Left hindlimb (tissue), 1 donor: ENCODE measurements at regions not wholly inside any gene's neighbourhood (a gene's known extent, or its start where the extent isn't known, plus 50 kb on each side); places are given as distances from the start of the nearest gene placed in this dataset.
"Not testable (repeated sequence)": the region's sequence is repeated elsewhere in the genome, so short reads cannot be mapped to it uniquely, and the experiment has no call there.

ENCODE experiments used
- DNase-seq: peaks from one replicate; pipeline ENCODE4 v3.0.0-alpha.2; 2018

DNA sequence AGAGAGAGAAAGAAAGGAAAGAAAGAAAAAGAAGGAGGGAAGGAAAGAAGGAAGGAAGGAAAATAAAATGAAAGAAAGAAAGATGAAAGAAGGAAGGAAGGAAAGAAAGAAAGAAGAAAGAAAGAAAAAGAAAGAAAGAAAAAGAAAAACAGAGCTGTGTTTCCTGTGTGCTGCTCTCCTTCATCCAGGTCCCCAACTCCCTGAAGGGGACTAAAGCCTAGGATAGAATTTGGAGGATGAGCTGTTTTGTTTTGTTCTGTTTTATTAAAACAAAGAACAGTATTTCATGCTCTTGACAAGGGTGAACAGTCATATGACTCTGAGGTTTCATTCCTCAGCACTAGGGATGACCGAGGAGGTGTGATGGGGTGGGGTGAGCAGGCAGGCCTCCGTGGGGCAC, 164.8 kb upstream of the NDN start:
- DNase-seq: no peak

- DNase-seq: no peak
These were observed 166.2 kb upstream of the NDN start for GRCh38 chr15:23853286-23853685.

GRCh38 chr15:23854203-23854911, 167.3 kb upstream of the NDN start:
- no peak for DNase-seq

DNA sequence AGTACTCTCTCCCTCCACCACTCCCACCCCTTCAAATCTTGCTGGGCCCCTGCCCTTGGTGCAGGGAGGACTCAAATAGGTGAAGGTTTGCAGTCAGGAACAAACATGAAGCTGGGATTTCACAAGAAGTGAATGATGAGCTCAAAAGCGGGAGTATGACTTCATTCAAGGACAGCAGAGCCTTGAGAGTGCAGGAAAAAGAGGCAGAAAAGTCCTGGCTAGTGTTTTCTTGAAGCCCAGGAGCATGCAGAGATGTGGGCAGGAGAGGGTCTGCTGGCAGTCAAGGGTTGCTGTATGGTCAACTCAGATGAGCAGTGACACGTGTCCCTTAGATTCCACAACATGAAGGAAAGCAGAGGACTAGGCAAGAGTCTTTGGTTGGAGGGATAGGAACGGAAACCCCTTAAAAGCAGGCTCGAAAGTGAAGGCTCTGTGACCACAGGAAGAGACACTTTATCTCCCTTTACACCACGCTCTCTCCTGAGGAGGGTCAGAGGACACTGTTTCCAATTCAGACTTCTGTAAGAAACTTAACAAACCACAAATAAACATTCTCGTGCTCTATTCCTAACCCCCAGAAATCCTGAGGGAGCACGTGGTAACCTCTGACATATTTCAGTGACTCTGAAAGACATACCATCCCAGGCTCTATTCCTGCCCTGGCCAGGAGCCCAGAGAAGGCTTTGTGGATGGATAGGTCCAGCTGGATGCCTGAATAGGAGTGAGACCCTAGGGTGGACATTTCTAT, 168.0 kb upstream of the NDN start:
- DNase-seq: no peak

DNA sequence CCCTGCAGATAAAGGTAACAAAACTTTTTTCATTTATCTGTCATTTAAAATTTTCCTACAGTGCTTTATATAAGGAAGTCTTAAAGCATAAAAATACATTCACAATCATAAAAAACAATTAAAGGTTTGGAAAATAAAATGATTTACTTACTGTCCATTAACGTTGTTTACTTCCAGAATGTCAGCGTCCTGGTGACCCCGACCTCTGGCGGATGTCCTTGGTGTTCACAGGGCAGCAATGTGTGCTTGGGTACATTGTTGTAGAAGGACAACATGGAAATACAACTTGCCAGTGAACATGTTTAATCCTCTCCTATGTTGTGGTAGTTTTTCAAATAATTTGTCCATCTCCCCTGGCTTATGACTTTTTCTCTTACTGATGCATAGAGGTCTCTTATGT, 168.8 kb upstream of the NDN start:
- no peak for DNase-seq

DNA sequence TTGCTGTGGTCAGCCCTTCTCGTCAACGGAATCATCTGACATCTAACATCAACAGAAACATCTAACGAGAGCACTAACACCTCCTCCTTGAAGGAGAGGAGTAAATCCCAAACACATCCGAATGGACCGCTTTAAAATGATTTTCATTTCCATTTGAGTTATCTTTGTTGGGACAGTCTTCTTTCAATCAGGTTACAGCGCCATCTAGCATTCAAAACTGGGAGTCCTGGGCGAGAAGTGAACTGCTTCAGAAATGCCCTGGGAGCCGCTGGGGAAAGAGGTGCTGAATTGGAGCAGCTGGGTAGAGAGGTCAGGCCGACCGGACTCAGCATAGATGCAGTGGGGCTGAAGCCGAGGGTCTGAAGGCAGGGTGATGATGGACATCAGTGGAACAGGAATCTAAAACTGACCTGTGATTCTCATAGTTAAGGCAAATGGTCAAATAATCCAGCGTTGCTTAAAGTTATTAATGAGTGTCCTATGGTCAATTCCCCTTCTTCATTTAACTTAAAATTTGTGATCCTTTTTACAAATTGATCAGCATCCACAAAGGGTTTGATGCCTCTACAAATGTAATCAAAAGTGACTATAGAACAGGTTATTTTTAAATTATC, 170.0 kb upstream of the NDN start:
- DNase-seq: no peak

- DNase-seq: no peak
These were observed 171.9 kb upstream of the NDN start for GRCh38 chr15:23859008-23859407.

- no peak for DNase-seq
These were observed 173.5 kb upstream of the NDN start for GRCh38 chr15:23860290-23861245.

- no peak for DNase-seq
These were observed 179.7 kb upstream of the NDN start for GRCh38 chr15:23866832-23867231.

GRCh38 chr15:23869396-23869795, 182.3 kb upstream of the NDN start:
- DNase-seq: peak; percentile 60

DNA sequence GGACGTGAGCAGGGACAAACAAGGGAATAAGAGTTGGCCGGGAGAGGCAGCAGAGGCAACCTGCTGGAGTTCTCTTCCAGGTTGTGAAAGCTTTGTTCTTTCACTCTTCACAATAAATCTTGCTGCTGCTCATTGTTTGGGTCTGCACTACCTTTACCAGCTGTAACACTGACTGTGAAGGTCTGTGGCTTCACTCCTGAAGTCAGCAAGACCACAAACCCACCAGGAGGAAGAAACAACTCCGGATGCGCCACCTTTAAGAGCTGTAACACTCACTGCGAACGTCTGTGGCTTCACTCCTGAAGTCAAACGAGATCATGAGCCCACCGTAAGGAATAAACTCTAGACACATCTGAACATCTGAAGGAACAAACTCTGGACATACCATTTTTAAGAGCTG, 186.5 kb upstream of the NDN start:
- not testable (repeated sequence) for DNase-seq

GRCh38 chr15:23877502-23878412, 190.7 kb upstream of the NDN start:
- DNase-seq: no peak

GRCh38 chr15:23881291-23881690, 194.2 kb upstream of the NDN start:
- DNase-seq: no peak

DNA sequence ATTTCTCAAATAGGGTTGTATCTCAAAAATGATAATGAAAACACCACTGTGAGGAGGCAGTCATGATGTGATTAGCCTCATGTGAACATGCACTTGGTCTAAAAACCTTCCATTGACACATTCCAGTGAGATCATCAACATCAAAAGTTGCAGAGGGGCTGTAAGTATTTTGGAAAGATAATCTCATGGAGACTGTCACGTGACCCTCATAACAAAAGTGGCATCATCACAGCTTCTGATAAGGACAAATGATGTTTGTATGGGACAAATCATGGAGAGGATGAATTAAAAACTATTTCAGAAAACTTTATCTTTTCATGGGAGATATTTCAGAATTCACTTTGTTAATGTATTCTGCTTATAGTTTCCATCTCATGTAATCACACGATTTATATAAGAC, 203.1 kb upstream of the NDN start:
- no peak for DNase-seq

GRCh38 chr15:23897091-23897490, 210.0 kb upstream of the NDN start:
- no peak for DNase-seq

DNA sequence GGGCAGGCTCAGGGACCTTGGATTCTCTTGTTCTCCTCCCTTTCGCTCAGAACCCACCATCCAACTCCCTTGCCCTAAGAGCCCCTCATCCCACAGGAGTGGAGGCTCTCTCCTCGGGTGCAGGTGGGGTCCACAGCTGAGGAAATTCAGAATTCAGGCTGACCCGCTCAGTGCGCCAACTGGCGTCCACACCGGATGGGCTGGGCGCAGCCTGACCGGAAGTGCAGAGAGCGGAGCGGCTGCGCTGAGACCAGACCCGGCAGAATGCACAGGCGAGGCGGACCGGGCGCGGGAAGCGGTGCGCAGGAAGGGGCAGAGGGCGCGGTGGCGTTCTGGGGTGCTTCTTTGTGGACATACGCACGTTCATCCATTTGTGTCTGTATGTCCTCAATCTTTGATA, 210.4 kb upstream of the NDN start:
- DNase-seq: peak; percentile 32

DNA sequence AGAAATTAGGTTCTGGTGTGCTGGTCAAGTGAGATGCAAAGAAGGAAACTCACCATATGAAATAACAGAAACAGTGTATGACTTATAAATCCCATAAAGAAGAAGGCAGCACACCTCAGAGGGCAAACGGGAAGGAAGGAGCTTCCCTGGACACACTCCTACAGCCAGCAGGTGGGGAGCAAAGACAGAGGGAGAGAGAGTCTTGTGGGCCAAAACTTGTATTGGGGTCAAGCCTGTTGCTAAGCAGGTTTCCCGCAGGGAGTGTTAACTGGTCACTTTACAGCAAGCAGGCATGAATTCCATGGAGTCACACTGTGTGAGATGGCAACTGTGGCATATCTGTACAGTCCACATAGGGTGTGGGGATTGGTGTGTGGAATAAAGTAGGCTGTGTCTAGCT, 222.9 kb upstream of the NDN start:
- DNase-seq: no peak

DNA sequence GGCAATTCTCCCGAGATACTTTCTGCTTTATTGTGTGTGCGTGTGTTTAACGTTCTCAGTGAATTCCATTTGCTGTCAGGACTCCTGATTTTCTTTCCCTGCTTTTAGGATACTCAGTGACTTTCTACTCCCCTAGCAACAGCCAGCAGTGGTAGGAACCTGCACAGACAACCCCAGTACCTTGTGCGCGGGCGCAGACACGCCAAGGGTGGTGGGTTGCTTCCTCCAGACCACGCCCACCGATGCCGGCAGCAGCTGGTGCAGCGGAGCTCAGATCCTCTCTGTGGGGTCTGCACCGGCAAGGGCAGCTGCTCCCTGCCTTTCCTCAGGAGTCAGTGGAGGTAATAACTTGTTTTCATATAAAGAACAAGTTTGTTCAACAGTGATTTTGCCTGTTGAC, 225.1 kb upstream of the NDN start:
- DNase-seq: no peak

DNA sequence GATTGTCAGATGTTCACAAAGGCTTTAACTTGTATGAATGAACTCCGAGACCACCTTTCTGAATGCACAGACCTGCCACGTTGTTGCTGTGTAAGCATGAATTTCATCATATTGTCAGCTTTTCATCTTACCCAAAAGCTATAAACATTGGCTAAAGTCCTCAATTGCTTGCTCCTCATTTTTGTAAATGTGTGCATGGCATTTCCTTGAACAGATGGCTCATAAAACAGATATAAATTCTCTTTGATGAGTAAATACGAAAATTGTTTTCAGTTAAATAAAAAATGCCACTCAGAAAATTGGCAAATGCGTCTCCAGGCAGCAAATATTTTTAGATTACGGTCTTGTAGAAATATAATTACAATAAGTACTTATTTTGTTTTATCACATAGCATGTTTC, 226.0 kb upstream of the NDN start:
- DNase-seq: no peak

- no peak for DNase-seq
These were observed 226.5 kb upstream of the NDN start for GRCh38 chr15:23913635-23914034.

GRCh38 chr15:23924686-23925085, 237.6 kb upstream of the NDN start:
- DNase-seq: no peak

GRCh38 chr15:23954931-23955330, 267.8 kb upstream of the NDN start:
- no peak for DNase-seq
